HuH-7 (cell line): ENCODE measurements at regions not wholly inside any gene's neighbourhood (a gene's known extent, or its start where the extent isn't known, plus 50 kb on each side); places are given as distances from the start of the nearest gene placed in this dataset.
"Not testable (repeated sequence)": the region's sequence is repeated elsewhere in the genome, so short reads cannot be mapped to it uniquely, and the experiment has no call there.

ENCODE experiments used
- DNase-seq: peaks from one replicate; pipeline ENCODE4 v3.0.0; 2011; ENCODE audit warnings: low spot score

- no peak for DNase-seq
Measured at GRCh38 chr3:118168175-118168574, 866.5 kb downstream of the IGSF11 start.

- DNase-seq: no peak
Measured at GRCh38 chr3:118171236-118171852, 863.3 kb downstream of the IGSF11 start.

GRCh38 chr3:118180853-118181252, 853.8 kb downstream of the IGSF11 start:
- DNase-seq: no peak

- DNase-seq: no peak
Measured at GRCh38 chr3:118181274-118181673, 853.4 kb downstream of the IGSF11 start.

- DNase-seq: no peak
Measured at GRCh38 chr3:118186051-118186450, 848.6 kb downstream of the IGSF11 start.

GRCh38 chr3:118187221-118187620, 847.4 kb downstream of the IGSF11 start:
- DNase-seq: no peak

GRCh38 chr3:118196183-118196582, 838.5 kb downstream of the IGSF11 start:
- no peak for DNase-seq

GRCh38 chr3:118199044-118199443, 835.6 kb downstream of the IGSF11 start:
- no peak for DNase-seq

- DNase-seq: no peak
Measured at GRCh38 chr3:118204052-118204656, 830.5 kb downstream of the IGSF11 start.

- DNase-seq: no peak
Measured at GRCh38 chr3:118207271-118207670, 827.4 kb downstream of the IGSF11 start.

GRCh38 chr3:118208642-118209041, 826.0 kb downstream of the IGSF11 start:
- DNase-seq: no peak

GRCh38 chr3:118213892-118214291, 820.8 kb downstream of the IGSF11 start:
- no peak for DNase-seq

GRCh38 chr3:118226206-118226605, 808.4 kb downstream of the IGSF11 start:
- no peak for DNase-seq

GRCh38 chr3:118227191-118227590, 807.5 kb downstream of the IGSF11 start:
- DNase-seq: no peak

GRCh38 chr3:118228151-118228550, 806.5 kb downstream of the IGSF11 start:
- no peak for DNase-seq

- no peak for DNase-seq
Measured at GRCh38 chr3:118229196-118229595, 805.5 kb downstream of the IGSF11 start.

- DNase-seq: no peak
Measured at GRCh38 chr3:118231578-118231977, 803.1 kb downstream of the IGSF11 start.

GRCh38 chr3:118239253-118239652, 795.4 kb downstream of the IGSF11 start:
- DNase-seq: no peak

- DNase-seq: no peak
Measured at GRCh38 chr3:118244761-118245160, 789.9 kb downstream of the IGSF11 start.

GRCh38 chr3:118245312-118245711, 789.3 kb downstream of the IGSF11 start:
- no peak for DNase-seq

- not testable (repeated sequence) for DNase-seq
Measured at GRCh38 chr3:118258850-118259249, 775.8 kb downstream of the IGSF11 start.

- no peak for DNase-seq
Measured at GRCh38 chr3:118262800-118263402, 771.7 kb downstream of the IGSF11 start.

GRCh38 chr3:118267588-118267987, 767.1 kb downstream of the IGSF11 start:
- DNase-seq: no peak
